ENCODE measurements at regions not wholly inside any gene's neighbourhood (a gene's known extent, or its start where the extent isn't known, plus 50 kb on each side); places are given as distances from the start of the nearest gene placed in this dataset.

DNA sequence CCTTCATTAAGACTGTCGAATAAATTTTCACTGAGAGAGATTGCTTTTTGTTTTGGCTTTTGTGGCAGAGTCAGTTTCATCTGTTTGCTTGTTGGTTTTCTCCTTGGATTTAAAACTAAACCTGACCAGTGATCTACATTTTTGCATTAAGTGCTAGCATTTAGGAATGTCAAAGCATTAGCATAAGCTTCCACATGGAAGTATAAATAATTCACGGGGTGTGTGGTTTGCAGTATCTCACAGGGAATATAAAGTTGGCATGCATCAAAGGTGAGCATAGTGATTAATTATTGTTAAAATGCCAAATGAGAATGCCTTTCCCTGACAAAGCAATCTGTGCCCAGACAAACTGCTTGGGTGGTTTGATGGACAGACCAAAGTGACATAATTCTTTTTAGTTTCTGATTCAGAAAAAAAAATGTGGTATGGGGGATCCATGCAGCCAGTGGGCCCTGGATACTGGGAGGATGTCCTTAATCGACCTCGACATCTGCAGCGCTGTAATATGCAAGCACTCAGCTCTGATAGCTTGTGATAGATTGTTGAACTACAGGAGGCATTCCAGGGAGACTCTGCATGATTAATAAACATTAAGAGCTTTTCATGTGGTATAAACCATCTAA, 339.3 kb upstream of the POM121L12 start:
- Mint-ChIP-seq H3K4me1 (ENCODE audit: low read depth) (no peaks in the 10 kb centered on the region), H3K4me3 (no peak overlapping the region), H3K36me3 (ENCODE audit: low read depth) (no peaks in the 10 kb centered on the region), H3K27ac (no peak overlapping the region), H3K9me3 (peaks cover 9% of the 10 kb centered on the region), H3K27me3 (no peaks in the 10 kb centered on the region)
- POLR2A ChIA-PET = no interaction called here
- intact Hi-C loops (cut with DNase I, micrococcal nuclease) = no loop called here
- H3K27me3 ChIP-seq (ENCODE audit: control insufficient read depth in 1 of 2, insufficient read depth in 2 of 2, low read length in 2 of 2) = no peaks in the 10 kb centered on the region
- DNase-seq (no peak), ATAC-seq (ENCODE audit: poor library complexity) (no peak)
- TF ChIP-seq, protein P1, sequence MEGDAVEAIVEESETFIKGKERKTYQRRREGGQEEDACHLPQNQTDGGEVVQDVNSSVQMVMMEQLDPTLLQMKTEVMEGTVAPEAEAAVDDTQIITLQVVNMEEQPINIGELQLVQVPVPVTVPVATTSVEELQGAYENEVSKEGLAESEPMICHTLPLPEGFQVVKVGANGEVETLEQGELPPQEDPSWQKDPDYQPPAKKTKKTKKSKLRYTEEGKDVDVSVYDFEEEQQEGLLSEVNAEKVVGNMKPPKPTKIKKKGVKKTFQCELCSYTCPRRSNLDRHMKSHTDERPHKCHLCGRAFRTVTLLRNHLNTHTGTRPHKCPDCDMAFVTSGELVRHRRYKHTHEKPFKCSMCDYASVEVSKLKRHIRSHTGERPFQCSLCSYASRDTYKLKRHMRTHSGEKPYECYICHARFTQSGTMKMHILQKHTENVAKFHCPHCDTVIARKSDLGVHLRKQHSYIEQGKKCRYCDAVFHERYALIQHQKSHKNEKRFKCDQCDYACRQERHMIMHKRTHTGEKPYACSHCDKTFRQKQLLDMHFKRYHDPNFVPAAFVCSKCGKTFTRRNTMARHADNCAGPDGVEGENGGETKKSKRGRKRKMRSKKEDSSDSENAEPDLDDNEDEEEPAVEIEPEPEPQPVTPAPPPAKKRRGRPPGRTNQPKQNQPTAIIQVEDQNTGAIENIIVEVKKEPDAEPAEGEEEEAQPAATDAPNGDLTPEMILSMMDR (IDR thresholded peaks at IDR 0.05) = no peak
- no peaks in the 10 kb centered on the region for H3K4me1 ChIP-seq (ENCODE audit: insufficient read depth, low read length)
- H3K9me3 ChIP-seq (ENCODE audit: control insufficient read depth in 1 of 2, insufficient read depth in 1 of 2, low read length in 2 of 2) = peaks cover 0 to 4% of the 10 kb centered on the region in 2 experiments
- H3K4me3 ChIP-seq (ENCODE audit: low read length) = no peak overlapping the region
- H3K27ac ChIP-seq (ENCODE audit: low read depth in 1 of 2, low read length in 2 of 2) = no peak overlapping the region
- H3K36me3 ChIP-seq (ENCODE audit: insufficient read depth, low read length) = no peaks in the 10 kb centered on the region
- CTCF ChIA-PET = no interaction called here

DNA sequence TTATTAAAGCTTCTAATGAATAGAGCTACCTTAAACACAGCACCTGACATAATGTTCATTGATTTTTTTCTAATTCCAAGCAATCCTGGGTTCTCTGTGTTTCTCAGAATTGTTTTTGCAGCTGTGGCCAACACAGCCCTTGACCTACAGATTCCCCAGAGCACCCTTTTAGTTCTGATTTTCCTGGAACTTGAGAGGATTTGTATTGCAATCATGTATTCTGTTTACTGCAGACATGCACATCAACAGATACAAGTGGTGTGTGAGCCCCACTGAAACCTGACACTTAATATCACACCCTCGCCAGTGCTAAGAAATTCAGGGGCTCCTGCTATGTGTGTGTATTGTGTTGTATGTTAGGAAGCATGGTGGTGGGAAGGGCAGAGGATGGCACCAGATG, 344.2 kb upstream of the POM121L12 start:
- Mint-ChIP-seq H3K36me3 (ENCODE audit: low read depth) (no peaks in the 10 kb centered on the region), H3K4me1 (ENCODE audit: low read depth) (no peaks in the 10 kb centered on the region), H3K4me3 (no peak overlapping the region), H3K27ac (no peak overlapping the region), H3K9me3 (peaks cover 9% of the 10 kb centered on the region), H3K27me3 (no peaks in the 10 kb centered on the region)
- TF ChIP-seq, protein P1 (IDR thresholded peaks at IDR 0.05) = no peak
- no peak overlapping the region for H3K27ac ChIP-seq (ENCODE audit: low read depth in 1 of 2, low read length in 2 of 2)
- ATAC-seq (ENCODE audit: poor library complexity) (no peak), DNase-seq (no peak)
- H3K4me1 ChIP-seq (ENCODE audit: insufficient read depth, low read length) = no peaks in the 10 kb centered on the region
- H3K9me3 ChIP-seq (ENCODE audit: control insufficient read depth in 1 of 2, insufficient read depth in 1 of 2, low read length in 2 of 2) = peaks cover 0 to 2% of the 10 kb centered on the region in 2 experiments
- H3K4me3 ChIP-seq (ENCODE audit: low read length) = no peak overlapping the region
- intact Hi-C loops (cut with DNase I, micrococcal nuclease) = no loop called here
- no peaks in the 10 kb centered on the region for H3K27me3 ChIP-seq (ENCODE audit: control insufficient read depth in 1 of 2, insufficient read depth in 2 of 2, low read length in 2 of 2)
- ChIA-PET POLR2A (no interaction called here), CTCF (no interaction called here)
- H3K36me3 ChIP-seq (ENCODE audit: insufficient read depth, low read length) = no peaks in the 10 kb centered on the region

DNA sequence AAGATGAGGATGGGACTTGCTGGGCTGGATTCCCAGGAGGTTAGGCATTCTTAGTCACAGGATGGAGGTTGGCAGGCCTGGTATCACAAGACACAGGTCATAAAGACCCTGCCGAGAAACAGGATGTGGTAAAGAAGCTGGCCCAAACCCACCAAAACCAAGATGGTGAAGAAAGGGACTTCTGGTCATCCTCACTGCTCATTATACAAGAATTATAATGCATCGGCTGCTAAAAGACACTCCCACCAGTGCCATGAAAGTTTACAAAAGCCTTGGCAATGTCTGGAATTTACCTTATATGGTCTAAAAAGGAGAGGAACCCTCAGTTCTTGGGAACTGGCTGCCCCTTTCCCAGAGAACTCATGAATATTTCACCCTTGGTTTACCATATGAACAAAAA, 345.5 kb upstream of the POM121L12 start:
- intact Hi-C loops (cut with DNase I, micrococcal nuclease) = no loop called here

More for the DNA sequence above, 345.5 kb upstream of the POM121L12 start:
- H3K36me3 ChIP-seq (ENCODE audit: insufficient read depth, low read length) = no peaks in the 10 kb centered on the region
- POLR2A ChIA-PET = no interaction called here
- H3K27ac Mint-ChIP-seq = no peak overlapping the region
- ATAC-seq (ENCODE audit: poor library complexity) (no peak), DNase-seq (no peak)
- no peak overlapping the region for H3K27ac ChIP-seq (ENCODE audit: low read depth in 1 of 2, low read length in 2 of 2)
- no peaks in the 10 kb centered on the region for H3K27me3 ChIP-seq (ENCODE audit: control insufficient read depth in 1 of 2, insufficient read depth in 2 of 2, low read length in 2 of 2)
- no peak overlapping the region for H3K4me3 ChIP-seq (ENCODE audit: low read length)
- H3K4me1 Mint-ChIP-seq (ENCODE audit: low read depth) = no peaks in the 10 kb centered on the region
- H3K9me3 Mint-ChIP-seq = peaks cover 9% of the 10 kb centered on the region
- H3K4me3 Mint-ChIP-seq = no peak overlapping the region
- TF ChIP-seq, protein P1 (IDR thresholded peaks at IDR 0.05) = no peak
- CTCF ChIA-PET = no interaction called here
- no peaks in the 10 kb centered on the region for H3K27me3 Mint-ChIP-seq
- no peaks in the 10 kb centered on the region for H3K4me1 ChIP-seq (ENCODE audit: insufficient read depth, low read length)
- H3K9me3 ChIP-seq (ENCODE audit: control insufficient read depth in 1 of 2, insufficient read depth in 1 of 2, low read length in 2 of 2) = peaks cover 0 to 4% of the 10 kb centered on the region in 2 experiments
- H3K36me3 Mint-ChIP-seq (ENCODE audit: low read depth) = no peaks in the 10 kb centered on the region

Data from CD4-positive, alpha-beta T cell (primary cell).